Endothelial cell of umbilical vein (primary cell): ENCODE measurements at regions not wholly inside any gene's neighbourhood (a gene's known extent, or its start where the extent isn't known, plus 50 kb on each side); places are given as distances from the start of the nearest gene placed in this dataset.

Source experiments
- EZH2 ChIP-seq: IDR thresholded peaks from 2 replicates; pipeline ENCODE4 v1.6.1; 2012; ENCODE audit warnings: borderline replicate concordance, low read depth, mild to moderate bottlenecking, moderate library complexity, low read length, inconsistent platforms; ENCODE audit not compliant: severe bottlenecking
- POLR2A ChIP-seq: IDR thresholded peaks from 2 replicates; pipeline ENCODE4 v1.6.1; 2012; ENCODE audit warnings: low read depth, mild to moderate bottlenecking, control low read depth, low read length
- POLR2AphosphoS5 ChIP-seq: IDR thresholded peaks from 2 replicates; pipeline ENCODE4 v1.6.1; 2012; ENCODE audit warnings: low read depth, mild to moderate bottlenecking, control low read depth, low read length, moderate library complexity; ENCODE audit not compliant: insufficient read depth
- TF ChIP-seq, protein P1 (sequence below), 2 donors: IDR thresholded peaks; 1 replicate in 1 of 2; 2 replicates in 1 of 2; pipeline ENCODE4 v1.5.1; 2011; ENCODE audit warnings: low read length in 2 of 2, mild to moderate bottlenecking in 2 of 2, moderate library complexity in 2 of 2, control low read depth in 1 of 2, inconsistent platforms in 1 of 2, low read depth in 1 of 2; ENCODE audit not compliant: insufficient read depth in 1 of 2; ENCODE audit errors: extremely low read depth in 1 of 2

DNA sequence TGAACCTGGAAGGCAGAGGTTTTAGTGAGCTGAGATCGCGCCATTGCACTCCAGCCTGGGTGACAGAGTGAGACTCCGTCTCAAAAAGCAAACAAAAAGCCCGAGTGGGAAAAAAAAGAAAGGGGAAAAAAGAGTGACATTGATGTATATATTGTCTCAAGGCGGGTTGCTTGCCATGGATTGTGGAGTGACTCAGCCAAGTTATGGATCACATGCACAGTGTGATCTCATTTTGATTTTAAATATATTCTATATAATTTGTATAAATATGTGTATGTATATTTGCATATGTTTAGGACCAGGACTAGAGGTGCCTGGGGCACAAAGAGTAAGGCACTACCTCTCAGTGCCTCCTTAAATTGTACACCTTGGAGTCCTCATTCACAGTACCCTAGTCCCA, 116.2 kb upstream of the RASSF8 start:
- TF ChIP-seq, protein P1, sequence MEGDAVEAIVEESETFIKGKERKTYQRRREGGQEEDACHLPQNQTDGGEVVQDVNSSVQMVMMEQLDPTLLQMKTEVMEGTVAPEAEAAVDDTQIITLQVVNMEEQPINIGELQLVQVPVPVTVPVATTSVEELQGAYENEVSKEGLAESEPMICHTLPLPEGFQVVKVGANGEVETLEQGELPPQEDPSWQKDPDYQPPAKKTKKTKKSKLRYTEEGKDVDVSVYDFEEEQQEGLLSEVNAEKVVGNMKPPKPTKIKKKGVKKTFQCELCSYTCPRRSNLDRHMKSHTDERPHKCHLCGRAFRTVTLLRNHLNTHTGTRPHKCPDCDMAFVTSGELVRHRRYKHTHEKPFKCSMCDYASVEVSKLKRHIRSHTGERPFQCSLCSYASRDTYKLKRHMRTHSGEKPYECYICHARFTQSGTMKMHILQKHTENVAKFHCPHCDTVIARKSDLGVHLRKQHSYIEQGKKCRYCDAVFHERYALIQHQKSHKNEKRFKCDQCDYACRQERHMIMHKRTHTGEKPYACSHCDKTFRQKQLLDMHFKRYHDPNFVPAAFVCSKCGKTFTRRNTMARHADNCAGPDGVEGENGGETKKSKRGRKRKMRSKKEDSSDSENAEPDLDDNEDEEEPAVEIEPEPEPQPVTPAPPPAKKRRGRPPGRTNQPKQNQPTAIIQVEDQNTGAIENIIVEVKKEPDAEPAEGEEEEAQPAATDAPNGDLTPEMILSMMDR (IDR thresholded peaks at IDR 0.05; ENCODE audit: extremely low read depth in 1 of 2, insufficient read depth in 1 of 2, low read depth in 1 of 2, low read length in 2 of 2), result no peak
- TF ChIP-seq EZH2 (no peak), POLR2AphosphoS5 (no peak), POLR2A (no peak)
